NT2/D1 (cell line): ENCODE measurements at regions not wholly inside any gene's neighbourhood (a gene's known extent, or its start where the extent isn't known, plus 50 kb on each side); places are given as distances from the start of the nearest gene placed in this dataset.

Experiments
- SUZ12 ChIP-seq: IDR thresholded peaks from 2 replicates; pipeline ENCODE4 v1.6.1; 2011; ENCODE audit not compliant: insufficient read length, insufficient read depth; ENCODE audit errors: extremely low read depth
- YY1 ChIP-seq: IDR thresholded peaks from 2 replicates; pipeline ENCODE4 v1.6.1; 2011; ENCODE audit not compliant: insufficient read length, insufficient read depth

DNA sequence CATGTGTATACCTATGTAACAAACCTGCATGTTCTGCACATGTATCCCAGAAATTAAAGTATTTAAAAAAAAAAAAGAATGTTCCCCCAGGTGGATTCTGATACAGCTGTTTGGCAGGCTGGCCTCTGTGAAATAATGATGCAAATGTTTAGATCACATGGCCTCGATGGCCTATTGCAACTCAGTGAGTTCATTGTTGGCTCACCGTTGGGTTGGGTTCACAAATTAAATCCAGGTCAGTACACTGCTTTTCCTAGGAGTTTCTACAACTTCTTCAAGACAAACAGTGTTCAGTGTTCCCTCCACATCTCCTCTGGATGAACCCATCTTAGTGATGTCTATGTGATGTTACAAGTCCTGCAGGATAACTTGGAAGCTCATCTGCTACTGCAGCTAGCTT lies 58.3 kb upstream of the STXBP6 start:
- TF ChIP-seq SUZ12 = no peak
- no peak for TF ChIP-seq YY1
